ENCODE measurements at regions not wholly inside any gene's neighbourhood (a gene's known extent, or its start where the extent isn't known, plus 50 kb on each side); places are given as distances from the start of the nearest gene placed in this dataset.

GRCh38 chrX:39602195-39602594 lies 495.6 kb downstream of the BCOR start:
- Histone ChIP-seq H3K9me3 (no peaks in the 10 kb centered on the region), H3K36me3 (no peaks in the 10 kb centered on the region), H3K4me3 (no peak overlapping the region), H3K27ac (no peak overlapping the region), H3K4me1 (no peaks in the 10 kb centered on the region), H3K27me3 (no peaks in the 10 kb centered on the region)
- 67% methylated on average over 4 of the region's 4 CpGs; no CpG with 5 or more reads in 1 of the 2 donors for WGBS, 2 donors (ENCODE audit: low coverage in 1 of 2)
- intact Hi-C loops (cut with DNase I; ENCODE audit: low total_unique reads), result loop anchor here (10.0 kb wide), 1 partner anchor 1293 kb away; no protein-coding TSS in a partner anchor
- no peak for DNase-seq
- in situ Hi-C loops (cut with MboI; ENCODE audit: low pct_ligation_motif_present in 1 of 4, low pct_unique_long_range_greater_than_20kb in 1 of 4, low sequenced_read_pairs in 3 of 4), result no loop called here
- TF ChIP-seq CTCF (IDR thresholded peaks at IDR 0.05) (no peak), EP300 (IDR thresholded peaks at IDR 0.05; ENCODE audit: low read depth) (no peak), POLR2AphosphoS5 (IDR thresholded peaks at IDR 0.05) (no peak), POLR2A (IDR thresholded peaks at IDR 0.05) (no peak)

- TF ChIP-seq POLR2A (IDR thresholded peaks at IDR 0.05) (no peak), POLR2AphosphoS5 (IDR thresholded peaks at IDR 0.05) (no peak), EP300 (IDR thresholded peaks at IDR 0.05; ENCODE audit: low read depth) (no peak), CTCF (IDR thresholded peaks at IDR 0.05) (no peak)
- Histone ChIP-seq H3K4me3 (no peak overlapping the region), H3K9me3 (no peaks in the 10 kb centered on the region), H3K36me3 (no peaks in the 10 kb centered on the region), H3K27ac (no peak overlapping the region), H3K27me3 (no peaks in the 10 kb centered on the region), H3K4me1 (no peaks in the 10 kb centered on the region)
- WGBS, 2 donors (ENCODE audit: low coverage in 1 of 2), result 36 to 67% methylated on average over 3 to 4 of the region's 4 CpGs
- DNase-seq, result no peak
- in situ Hi-C loops (cut with MboI; ENCODE audit: low pct_ligation_motif_present in 1 of 4, low pct_unique_long_range_greater_than_20kb in 1 of 4, low sequenced_read_pairs in 3 of 4) (no loop called here), intact Hi-C loops (cut with DNase I; ENCODE audit: low total_unique reads) (loop anchor here (10.0 kb wide), 1 partner anchor 1292 kb away; no protein-coding TSS in a partner anchor)
These were observed 494.5 kb downstream of the BCOR start for GRCh38 chrX:39603230-39603629.

- WGBS, 2 donors (ENCODE audit: low coverage in 1 of 2), result 61% methylated on average over 3 of the region's 3 CpGs; no CpG with 5 or more reads in 1 of the 2 donors
- H3K9me3 ChIP-seq, result no peaks in the 10 kb centered on the region
- in situ Hi-C loops (cut with MboI; ENCODE audit: low pct_ligation_motif_present in 1 of 4, low pct_unique_long_range_greater_than_20kb in 1 of 4, low sequenced_read_pairs in 3 of 4) (no loop called here), intact Hi-C loops (cut with DNase I; ENCODE audit: low total_unique reads) (loop anchor here (10.0 kb wide), 1 partner anchor 1290 kb away; no protein-coding TSS in a partner anchor)
- no peaks in the 10 kb centered on the region for H3K36me3 ChIP-seq
- no peak for DNase-seq
- TF ChIP-seq CTCF (IDR thresholded peaks at IDR 0.05) (no peak), EP300 (IDR thresholded peaks at IDR 0.05; ENCODE audit: low read depth) (no peak), POLR2A (IDR thresholded peaks at IDR 0.05) (no peak), POLR2AphosphoS5 (IDR thresholded peaks at IDR 0.05) (no peak)
- no peak overlapping the region for H3K4me3 ChIP-seq
- H3K27me3 ChIP-seq, result no peaks in the 10 kb centered on the region
- no peak overlapping the region for H3K27ac ChIP-seq
- no peaks in the 10 kb centered on the region for H3K4me1 ChIP-seq
These were observed 492.6 kb downstream of the BCOR start for GRCh38 chrX:39605183-39605582.

- H3K9me3 ChIP-seq, result no peaks in the 10 kb centered on the region
- H3K27ac ChIP-seq, result no peak overlapping the region
- H3K36me3 ChIP-seq, result no peaks in the 10 kb centered on the region
- 80% methylated on average over 2 of the region's 2 CpGs; no CpG with 5 or more reads in 1 of the 2 donors for WGBS, 2 donors (ENCODE audit: low coverage in 1 of 2)
- H3K4me3 ChIP-seq, result no peak overlapping the region
- intact Hi-C loops (cut with DNase I; ENCODE audit: low total_unique reads) (loop anchor here (10.0 kb wide), 1 partner anchor 1289 kb away; no protein-coding TSS in a partner anchor), in situ Hi-C loops (cut with MboI; ENCODE audit: low pct_ligation_motif_present in 1 of 4, low pct_unique_long_range_greater_than_20kb in 1 of 4, low sequenced_read_pairs in 3 of 4) (no loop called here)
- no peak for DNase-seq
- TF ChIP-seq POLR2AphosphoS5 (IDR thresholded peaks at IDR 0.05) (no peak), CTCF (IDR thresholded peaks at IDR 0.05) (no peak), POLR2A (IDR thresholded peaks at IDR 0.05) (no peak)
- no peaks in the 10 kb centered on the region for H3K27me3 ChIP-seq
- H3K4me1 ChIP-seq, result no peaks in the 10 kb centered on the region
These were observed 491.9 kb downstream of the BCOR start for GRCh38 chrX:39605866-39606265.

Data from transverse colon (tissue), 4 donors.